ENCODE measurements at regions not wholly inside any gene's neighbourhood (a gene's known extent, or its start where the extent isn't known, plus 50 kb on each side); places are given as distances from the start of the nearest gene placed in this dataset.

GRCh38 chr12:65517656-65518210, 239.2 kb downstream of the MSRB3 start:
- H3K9ac ChIP-seq, result no peak overlapping the region
- no peak overlapping the region for H3K4me3 ChIP-seq
- no peak overlapping the region for H3K4me2 ChIP-seq
- no peaks in the 10 kb centered on the region for H3K36me3 ChIP-seq
- no peaks in the 10 kb centered on the region for H3K27me3 ChIP-seq
- no peak for TF ChIP-seq Cebpa-rat (IDR thresholded peaks at IDR 0.05)
- H3K27ac ChIP-seq, result no peak overlapping the region
- no peaks in the 10 kb centered on the region for H3K4me1 ChIP-seq
- H4K20me1 ChIP-seq, result no peaks in the 10 kb centered on the region
- H3K9me3 ChIP-seq, result 0 out of 2 replicates have a peak, but pooled peaks cover 5% of the 10 kb centered on the region

- Histone ChIP-seq H3K27me3 (no peaks in the 10 kb centered on the region), H3K4me2 (no peak overlapping the region), H3K9ac (no peak overlapping the region), H3K4me3 (no peak overlapping the region), H3K36me3 (no peaks in the 10 kb centered on the region), H3K27ac (no peak overlapping the region), H4K20me1 (no peaks in the 10 kb centered on the region), H3K9me3 (0 out of 2 replicates have a peak, but pooled peaks cover 5% of the 10 kb centered on the region), H3K4me1 (no peaks in the 10 kb centered on the region)
- no peak for TF ChIP-seq Cebpa-rat (IDR thresholded peaks at IDR 0.05)
These were observed 240.3 kb downstream of the MSRB3 start for GRCh38 chr12:65518771-65519170.

DNA sequence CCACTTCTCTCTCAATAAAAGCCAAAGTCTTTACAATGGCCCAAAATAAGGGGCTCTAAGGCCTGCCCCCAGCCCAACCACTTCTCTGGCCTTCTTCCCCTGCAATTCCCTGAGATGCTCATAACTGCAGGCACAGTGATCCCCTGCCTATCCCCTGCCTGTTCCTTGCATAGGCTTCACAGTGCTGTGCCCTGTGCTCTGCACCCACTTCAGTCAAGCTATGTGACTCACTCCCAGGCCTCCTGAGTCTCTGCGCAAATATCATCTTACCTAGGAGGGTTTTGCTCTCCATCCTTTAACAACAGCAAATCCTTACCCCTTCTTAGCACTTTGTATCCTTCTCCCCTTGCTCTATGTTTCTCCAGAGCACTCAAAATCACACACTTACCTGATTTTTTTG, 242.2 kb downstream of the MSRB3 start:
- Histone ChIP-seq H4K20me1 (no peaks in the 10 kb centered on the region), H3K27me3 (no peaks in the 10 kb centered on the region), H3K4me3 (no peak overlapping the region), H3K9me3 (0 out of 2 replicates have a peak, but pooled peaks cover 5% of the 10 kb centered on the region), H3K36me3 (no peaks in the 10 kb centered on the region), H3K4me1 (no peaks in the 10 kb centered on the region), H3K27ac (no peak overlapping the region), H3K9ac (no peak overlapping the region), H3K4me2 (no peak overlapping the region)
- no peak for TF ChIP-seq Cebpa-rat (IDR thresholded peaks at IDR 0.05)

- Histone ChIP-seq H4K20me1 (no peaks in the 10 kb centered on the region), H3K4me3 (no peak overlapping the region), H3K27ac (no peak overlapping the region), H3K4me2 (no peak overlapping the region), H3K9me3 (no peaks in the 10 kb centered on the region), H3K4me1 (no peaks in the 10 kb centered on the region), H3K27me3 (no peaks in the 10 kb centered on the region), H3K9ac (no peak overlapping the region), H3K36me3 (no peaks in the 10 kb centered on the region)
- TF ChIP-seq Cebpa-rat (IDR thresholded peaks at IDR 0.05), result no peak
These were observed 244.7 kb downstream of the MSRB3 start for GRCh38 chr12:65522956-65523860.

DNA sequence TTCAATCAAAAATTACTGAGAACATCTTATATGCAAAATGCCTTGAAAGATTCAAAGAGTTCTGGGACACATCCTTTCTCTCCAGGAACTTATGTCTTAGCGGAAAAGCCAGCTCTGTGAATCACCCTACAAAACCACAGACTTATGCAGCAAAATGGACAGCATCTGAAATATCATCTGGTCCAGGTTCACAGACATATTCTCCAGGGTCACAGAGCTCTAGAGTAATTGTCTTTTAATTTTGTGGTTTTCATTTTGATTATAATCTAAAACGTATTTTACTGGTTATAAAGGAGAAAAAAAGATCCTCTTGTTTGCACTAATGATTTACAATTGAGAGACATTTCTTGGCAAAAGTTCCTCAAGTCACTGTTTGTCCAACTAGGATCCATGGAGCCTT, 246.2 kb downstream of the MSRB3 start:
- no peak overlapping the region for H3K9ac ChIP-seq
- H3K36me3 ChIP-seq, result no peaks in the 10 kb centered on the region
- peaks cover 7% of the 10 kb centered on the region; the same call in 1 of the 2 replicates for H3K9me3 ChIP-seq
- no peaks in the 10 kb centered on the region for H3K27me3 ChIP-seq
- no peak overlapping the region for H3K27ac ChIP-seq
- no peaks in the 10 kb centered on the region for H4K20me1 ChIP-seq
- H3K4me3 ChIP-seq, result no peak overlapping the region
- TF ChIP-seq Cebpa-rat (IDR thresholded peaks at IDR 0.05), result no peak
- H3K4me1 ChIP-seq, result no peaks in the 10 kb centered on the region
- no peak overlapping the region for H3K4me2 ChIP-seq

- Histone ChIP-seq H3K36me3 (no peaks in the 10 kb centered on the region), H3K27ac (no peak overlapping the region), H3K4me1 (no peaks in the 10 kb centered on the region), H3K9ac (no peak overlapping the region), H3K27me3 (no peaks in the 10 kb centered on the region), H3K4me2 (no peak overlapping the region), H4K20me1 (no peaks in the 10 kb centered on the region), H3K4me3 (no peak overlapping the region), H3K9me3 (peaks cover 14% of the 10 kb centered on the region; the same call in 1 of the 2 replicates)
- no peak for TF ChIP-seq Cebpa-rat (IDR thresholded peaks at IDR 0.05)
These were observed 247.1 kb downstream of the MSRB3 start for GRCh38 chr12:65525491-65526141.

DNA sequence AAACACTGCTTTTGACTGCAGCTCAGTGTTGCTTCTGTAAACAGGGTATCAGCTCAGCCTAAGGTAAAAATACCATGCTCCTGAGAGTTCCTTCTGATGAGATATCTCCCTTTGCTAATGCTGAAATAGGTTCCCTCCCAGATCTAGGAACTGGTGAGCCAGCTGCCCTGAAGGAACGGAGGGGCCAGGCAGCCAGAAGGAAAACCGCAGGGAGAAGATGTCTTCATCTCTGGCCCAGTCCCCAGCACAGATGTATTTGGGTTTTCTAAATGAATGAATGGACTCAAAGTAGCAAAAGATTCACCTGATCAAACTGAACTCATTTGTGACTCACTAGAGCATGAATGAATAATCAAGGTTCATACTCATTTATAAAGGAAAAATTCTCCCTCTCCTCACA, 247.8 kb downstream of the MSRB3 start:
- Histone ChIP-seq H3K9me3 (peaks cover 14% of the 10 kb centered on the region; the same call in 1 of the 2 replicates), H3K27ac (no peak overlapping the region), H3K27me3 (no peaks in the 10 kb centered on the region), H3K36me3 (no peaks in the 10 kb centered on the region), H4K20me1 (no peaks in the 10 kb centered on the region), H3K4me3 (no peak overlapping the region), H3K4me1 (no peaks in the 10 kb centered on the region), H3K9ac (no peak overlapping the region), H3K4me2 (no peak overlapping the region)
- TF ChIP-seq Cebpa-rat (IDR thresholded peaks at IDR 0.05), result no peak

DNA sequence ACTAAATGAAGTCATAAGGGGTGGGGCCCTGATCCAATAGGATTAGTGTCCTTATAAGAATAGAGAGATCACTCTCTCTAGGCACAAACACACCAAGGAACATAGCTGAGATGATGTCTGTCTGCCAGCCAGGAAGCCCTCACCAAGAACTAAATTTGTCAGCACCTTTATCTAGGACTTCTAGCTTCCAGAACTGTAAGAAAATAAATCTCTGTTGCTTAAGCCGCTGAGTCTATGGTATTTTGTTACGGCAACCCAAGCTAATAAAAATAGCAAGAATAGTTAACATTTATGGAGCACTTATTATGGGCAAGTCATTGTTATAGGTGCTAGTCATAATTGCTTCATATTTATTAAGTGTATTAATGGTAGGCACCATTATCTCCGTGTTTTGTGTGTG, 249.6 kb downstream of the MSRB3 start:
- Histone ChIP-seq H3K9ac (no peak overlapping the region), H3K9me3 (peaks cover 14% of the 10 kb centered on the region; the same call in 1 of the 2 replicates), H3K27me3 (no peaks in the 10 kb centered on the region), H3K36me3 (no peaks in the 10 kb centered on the region), H3K4me2 (no peak overlapping the region), H3K4me1 (peaks cover 16% of the 10 kb centered on the region), H3K4me3 (no peak overlapping the region), H4K20me1 (no peaks in the 10 kb centered on the region), H3K27ac (no peak overlapping the region)
- TF ChIP-seq Cebpa-rat (IDR thresholded peaks at IDR 0.05), result no peak

DNA sequence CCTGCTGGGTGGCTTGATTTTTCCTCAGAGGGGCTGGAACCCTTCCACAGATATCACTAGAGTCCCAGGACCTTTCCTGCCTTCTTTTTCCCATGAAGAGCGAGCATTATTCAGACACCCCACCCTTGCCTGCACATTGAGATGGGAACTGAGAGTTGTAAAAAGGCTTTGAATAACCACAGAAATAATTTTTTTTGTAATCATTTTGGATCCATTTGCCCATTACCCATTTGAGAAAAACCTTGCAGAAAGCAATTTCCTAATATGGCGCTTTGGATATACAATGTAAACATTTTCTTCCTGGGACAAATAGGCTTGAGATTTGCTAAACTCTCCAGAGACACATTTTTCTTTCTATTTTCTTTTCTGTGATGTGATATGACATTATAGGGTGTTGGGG, 250.6 kb downstream of the MSRB3 start:
- Histone ChIP-seq H3K4me3 (no peak overlapping the region), H3K9ac (no peak overlapping the region), H3K36me3 (no peaks in the 10 kb centered on the region), H3K27ac (no peak overlapping the region), H3K9me3 (peaks cover 14% of the 10 kb centered on the region; the same call in 1 of the 2 replicates), H4K20me1 (no peaks in the 10 kb centered on the region), H3K27me3 (no peaks in the 10 kb centered on the region), H3K4me2 (no peak overlapping the region), H3K4me1 (peaks cover 26% of the 10 kb centered on the region)
- no peak for TF ChIP-seq Cebpa-rat (IDR thresholded peaks at IDR 0.05)

Measured in BLaER1 (cell line).